ENCODE measurements at regions not wholly inside any gene's neighbourhood (a gene's known extent, or its start where the extent isn't known, plus 50 kb on each side); places are given as distances from the start of the nearest gene placed in this dataset.

GRCh38 chr12:22759769-22760674, 135.1 kb downstream of the ETNK1 start:
- Histone ChIP-seq H3K36me3 (ENCODE audit: control insufficient read depth, insufficient read depth, low read length) (no peaks in the 10 kb centered on the region), H3K27me3 (replicated peaks; ENCODE audit: control insufficient read depth, insufficient read depth, low read length) (no peaks in the 10 kb centered on the region; the same call in none of the 2 replicates), H3K4me3 (replicated peaks; ENCODE audit: low read depth, low read length) (no peak overlapping the region)
- no peak for TF ChIP-seq CTCF (IDR thresholded peaks at IDR 0.05; ENCODE audit: insufficient read depth, low read length, poor library complexity, severe bottlenecking)
- DNase-seq (ENCODE audit: extremely low read depth, insufficient read length) = no peak

- TF ChIP-seq CTCF (IDR thresholded peaks at IDR 0.05; ENCODE audit: insufficient read depth, low read length, poor library complexity, severe bottlenecking) = no peak
- H3K4me3 ChIP-seq (replicated peaks; ENCODE audit: low read depth, low read length) = no peak overlapping the region
- H3K36me3 ChIP-seq (ENCODE audit: control insufficient read depth, insufficient read depth, low read length) = no peaks in the 10 kb centered on the region
- no peaks in the 10 kb centered on the region; the same call in none of the 2 replicates for H3K27me3 ChIP-seq (replicated peaks; ENCODE audit: control insufficient read depth, insufficient read depth, low read length)
- DNase-seq (ENCODE audit: extremely low read depth, insufficient read length) = no peak
Measured at GRCh38 chr12:22765421-22766130, 140.6 kb downstream of the ETNK1 start.

- Histone ChIP-seq H3K4me3 (replicated peaks; ENCODE audit: low read depth, low read length) (no peak overlapping the region), H3K27me3 (replicated peaks; ENCODE audit: control insufficient read depth, insufficient read depth, low read length) (no peaks in the 10 kb centered on the region; the same call in none of the 2 replicates), H3K36me3 (ENCODE audit: control insufficient read depth, insufficient read depth, low read length) (no peaks in the 10 kb centered on the region)
- no peak for TF ChIP-seq CTCF (IDR thresholded peaks at IDR 0.05; ENCODE audit: insufficient read depth, low read length, poor library complexity, severe bottlenecking)
- DNase-seq (ENCODE audit: extremely low read depth, insufficient read length) = no peak
Measured at GRCh38 chr12:22766911-22767420, 142.0 kb downstream of the ETNK1 start.

- Histone ChIP-seq H3K36me3 (ENCODE audit: control insufficient read depth, insufficient read depth, low read length) (no peaks in the 10 kb centered on the region), H3K4me3 (replicated peaks; ENCODE audit: low read depth, low read length) (no peak overlapping the region), H3K27me3 (replicated peaks; ENCODE audit: control insufficient read depth, insufficient read depth, low read length) (no peaks in the 10 kb centered on the region)
- TF ChIP-seq CTCF (IDR thresholded peaks at IDR 0.05; ENCODE audit: insufficient read depth, low read length, poor library complexity, severe bottlenecking) = no peak
- no peak for DNase-seq (ENCODE audit: extremely low read depth, insufficient read length)
Measured at GRCh38 chr12:22781339-22781738, 156.4 kb downstream of the ETNK1 start.

- Histone ChIP-seq H3K4me3 (replicated peaks; ENCODE audit: low read depth, low read length) (no peak overlapping the region), H3K36me3 (ENCODE audit: control insufficient read depth, insufficient read depth, low read length) (no peaks in the 10 kb centered on the region), H3K27me3 (replicated peaks; ENCODE audit: control insufficient read depth, insufficient read depth, low read length) (no peaks in the 10 kb centered on the region)
- no peak for TF ChIP-seq CTCF (IDR thresholded peaks at IDR 0.05; ENCODE audit: insufficient read depth, low read length, poor library complexity, severe bottlenecking)
- no peak for DNase-seq (ENCODE audit: extremely low read depth, insufficient read length)
Measured at GRCh38 chr12:22787557-22787956, 162.6 kb downstream of the ETNK1 start.
